CD8-positive, alpha-beta memory T cell (primary cell): ENCODE measurements at regions not wholly inside any gene's neighbourhood (a gene's known extent, or its start where the extent isn't known, plus 50 kb on each side); places are given as distances from the start of the nearest gene placed in this dataset.

Source experiments
- CTCF ChIA-PET: fragments of 350-600 bp; sonication (Branson Sonifier 250); formaldehyde crosslinking; loops from one replicate; lab custom pipeline; 2021; ENCODE audit warnings: antibody characterized with exemption; lab: Charles Lee
- POLR2A ChIA-PET: fragments of 350-600 bp; sonication (Branson Sonifier 250); formaldehyde crosslinking; loops from one replicate; lab custom pipeline; 2021; ENCODE audit warnings: antibody characterized with exemption; lab: Charles Lee
- DNase-seq, 5 donors: peaks; one replicate each; pipeline versions ENCODE4 v3.0.0 to v3.0.0-alpha.2; 2020 to 2022; ENCODE audit warnings: mixed read lengths in 1 of 5
- H3K27ac ChIP-seq: one replicate; pipeline ENCODE4 v1.7.0; 2013; ENCODE audit warnings: low read depth, mild to moderate bottlenecking, low read length, moderate library complexity
- H3K27me3 ChIP-seq: 2 replicates; pipeline ENCODE4 v1.7.0; 2013; ENCODE audit warnings: low read length, mild to moderate bottlenecking; ENCODE audit not compliant: insufficient read depth, poor library complexity, severe bottlenecking
- H3K36me3 ChIP-seq: 2 replicates; pipeline ENCODE4 v1.7.0; 2013; ENCODE audit warnings: mild to moderate bottlenecking, low read length, moderate library complexity; ENCODE audit not compliant: insufficient read depth
- H3K4me1 ChIP-seq: 2 replicates; pipeline ENCODE4 v1.7.0; 2013; ENCODE audit warnings: mild to moderate bottlenecking, low read length, moderate library complexity; ENCODE audit not compliant: insufficient read depth
- H3K4me3 ChIP-seq: 2 replicates; pipeline ENCODE4 v1.7.0; 2013; ENCODE audit warnings: mild to moderate bottlenecking, low read length
- H3K9me3 ChIP-seq: 2 replicates; pipeline ENCODE4 v1.7.0; 2013; ENCODE audit warnings: mild to moderate bottlenecking, low read length
- H3K27ac Mint-ChIP-seq, 8 donors: one replicate each; pipeline ENCODE4 v1.8.0; 2020 to 2021; ENCODE audit warnings: mixed read lengths in 8 of 8, mild to moderate bottlenecking in 6 of 8, inconsistent platforms in 3 of 8, moderate library complexity in 3 of 8
- H3K27me3 Mint-ChIP-seq, 2 donors: one replicate each; pipeline ENCODE4 v1.8.0; 2020 to 2021; ENCODE audit warnings: mixed read lengths in 2 of 2, mild to moderate bottlenecking in 1 of 2, moderate library complexity in 1 of 2
- H3K36me3 Mint-ChIP-seq, 3 donors: one replicate each; pipeline ENCODE4 v1.8.0; 2020 to 2021; ENCODE audit warnings: mixed read lengths in 3 of 3, inconsistent platforms in 1 of 3, mild to moderate bottlenecking in 1 of 3
- H3K4me1 Mint-ChIP-seq, 3 donors: one replicate each; pipeline ENCODE4 v1.8.0; 2020 to 2021; ENCODE audit warnings: mixed read lengths in 3 of 3, inconsistent platforms in 1 of 3, mild to moderate bottlenecking in 1 of 3
- H3K4me3 Mint-ChIP-seq, 7 donors: one replicate each; pipeline ENCODE4 v1.8.0; 2020 to 2021; ENCODE audit warnings: mixed read lengths in 7 of 7, mild to moderate bottlenecking in 6 of 7, moderate library complexity in 4 of 7, inconsistent platforms in 2 of 7
- H3K9me3 Mint-ChIP-seq, 5 donors: one replicate each; pipeline ENCODE4 v1.8.0; 2020 to 2022; ENCODE audit warnings: mixed read lengths in 5 of 5, mild to moderate bottlenecking in 3 of 5, moderate library complexity in 2 of 5, inconsistent platforms in 1 of 5

DNA sequence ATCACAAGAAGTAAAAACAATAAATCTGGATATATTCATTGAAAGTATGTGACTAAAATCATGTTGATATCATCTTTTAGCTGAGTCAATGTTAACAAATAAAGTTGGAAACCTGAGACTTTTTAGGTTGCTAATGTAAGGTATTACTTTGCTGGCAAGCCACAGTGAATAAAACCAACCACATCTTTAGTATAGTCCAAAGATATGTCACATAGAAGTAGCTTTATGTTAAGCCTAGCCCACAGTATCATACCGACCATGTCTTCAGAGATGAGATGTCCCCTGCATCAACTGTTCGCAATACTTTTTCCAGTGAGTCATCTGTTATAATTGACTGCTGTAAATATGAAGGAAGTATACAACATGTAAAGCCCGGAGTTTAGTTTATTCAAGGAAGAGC lies 107.6 kb upstream of the MCHR2 start:
- Mint-ChIP-seq H3K36me3 (no peaks in the 10 kb centered on the region), H3K27me3 (peaks cover 2 to 27% of the 10 kb centered on the region in 2 donors), H3K4me1 (no peaks in the 10 kb centered on the region), H3K27ac (no peak overlapping the region), H3K4me3 (no peak overlapping the region), H3K9me3 (peaks cover 0 to 3% (median 0%) of the 10 kb centered on the region in 5 donors)
- ChIA-PET CTCF (interaction anchor here (0.6 to 1.0 kb wide), 2 partner anchors 10 to 35 kb away, joined by 3 to 4 read pairs; no protein-coding TSS in a partner anchor), POLR2A (no interaction called here)
- Histone ChIP-seq H3K4me3 (no peak overlapping the region), H3K27me3 (no peaks in the 10 kb centered on the region), H3K27ac (no peak overlapping the region), H3K4me1 (no peaks in the 10 kb centered on the region), H3K36me3 (no peaks in the 10 kb centered on the region), H3K9me3 (no peaks in the 10 kb centered on the region)
- DNase-seq, result no peak

DNA sequence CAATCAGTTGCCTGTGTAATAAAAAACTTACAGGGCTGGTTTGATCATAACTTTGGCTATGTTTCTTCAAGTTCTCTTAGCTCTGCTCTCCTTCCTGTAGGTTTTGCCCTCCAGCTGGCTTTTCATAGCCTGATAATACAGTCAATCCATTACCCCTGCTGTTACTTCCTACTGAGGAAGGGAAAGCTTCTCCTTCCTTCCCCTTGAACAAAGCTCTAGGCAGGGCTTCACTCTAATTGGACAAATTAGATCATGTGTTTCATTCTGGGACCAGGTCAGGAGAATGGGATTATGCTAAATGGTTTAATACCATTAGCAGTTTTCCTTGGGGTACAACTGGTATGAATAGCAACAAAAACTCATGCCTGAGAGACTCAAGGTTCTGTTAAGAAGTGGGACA lies 106.8 kb upstream of the MCHR2 start:
- no peaks in the 10 kb centered on the region for H3K9me3 ChIP-seq
- no peak for DNase-seq
- no peaks in the 10 kb centered on the region for H3K4me1 ChIP-seq
- Mint-ChIP-seq H3K36me3 (no peaks in the 10 kb centered on the region), H3K4me3 (no peak overlapping the region), H3K27me3 (peaks cover 2 to 23% of the 10 kb centered on the region in 2 donors), H3K9me3 (no peaks in the 10 kb centered on the region), H3K4me1 (no peaks in the 10 kb centered on the region), H3K27ac (no peak overlapping the region)
- POLR2A ChIA-PET, result no interaction called here
- H3K27ac ChIP-seq, result no peak overlapping the region
- no peaks in the 10 kb centered on the region for H3K27me3 ChIP-seq
- H3K36me3 ChIP-seq, result no peaks in the 10 kb centered on the region
- CTCF ChIA-PET, result interaction anchor here (0.7 kb wide), 1 partner anchor 233 kb away, joined by 3 read pairs; no protein-coding TSS in a partner anchor
- no peak overlapping the region for H3K4me3 ChIP-seq

DNA sequence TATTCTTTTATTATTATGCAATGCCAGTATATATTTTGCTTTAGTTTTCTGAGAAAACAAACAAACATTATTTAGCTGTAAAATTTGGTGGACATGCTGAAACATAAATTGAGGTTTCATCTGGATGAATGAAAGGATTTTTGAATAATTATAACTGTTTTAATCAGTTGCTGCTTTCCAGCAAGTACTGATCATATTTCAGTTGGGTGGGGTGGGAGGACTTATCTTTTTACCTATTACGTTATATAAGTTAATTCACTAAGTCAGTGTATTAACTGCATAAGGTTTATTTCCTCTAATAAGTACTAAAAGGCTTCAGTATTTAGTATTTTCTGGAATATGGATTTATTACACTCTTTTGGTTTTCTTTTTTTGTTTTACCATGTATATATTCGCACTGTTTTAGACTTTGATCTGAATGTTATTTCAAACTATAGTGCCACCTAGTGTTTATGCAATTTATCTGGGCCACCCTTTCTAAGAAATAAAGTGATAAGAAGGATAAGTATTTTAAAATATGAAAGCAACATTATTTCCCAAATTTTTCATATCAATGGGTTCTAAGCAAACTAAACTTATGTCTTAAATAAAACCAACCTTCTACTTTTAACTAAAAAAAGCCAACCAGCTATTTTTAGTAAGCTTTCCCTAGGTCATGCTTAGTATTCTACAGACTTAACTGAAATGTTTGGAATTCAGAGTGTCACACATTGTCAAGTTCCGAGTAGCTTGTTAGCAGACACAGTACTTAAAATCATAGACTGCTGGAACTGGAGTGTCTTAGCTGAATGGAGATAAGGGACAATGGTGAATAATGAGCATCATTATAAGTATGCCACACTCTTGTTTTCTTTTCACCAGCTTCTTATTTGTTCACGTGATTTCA lies 105.4 kb upstream of the MCHR2 start:
- H3K36me3 ChIP-seq, result no peaks in the 10 kb centered on the region
- no peaks in the 10 kb centered on the region for H3K27me3 ChIP-seq
- H3K27ac ChIP-seq, result no peak overlapping the region
- Mint-ChIP-seq H3K27ac (no peak overlapping the region), H3K27me3 (peaks cover 2 to 19% of the 10 kb centered on the region in 2 donors), H3K4me1 (no peaks in the 10 kb centered on the region), H3K4me3 (no peak overlapping the region), H3K36me3 (no peaks in the 10 kb centered on the region), H3K9me3 (no peaks in the 10 kb centered on the region)
- POLR2A ChIA-PET, result no interaction called here
- H3K9me3 ChIP-seq, result no peaks in the 10 kb centered on the region
- no peaks in the 10 kb centered on the region for H3K4me1 ChIP-seq
- no peak for DNase-seq
- no peak overlapping the region for H3K4me3 ChIP-seq
- CTCF ChIA-PET, result interaction anchor here (0.6 to 1.4 kb wide), 3 partner anchors 11 to 379 kb away, joined by 3 to 5 read pairs (median 3); no protein-coding TSS in a partner anchor

DNA sequence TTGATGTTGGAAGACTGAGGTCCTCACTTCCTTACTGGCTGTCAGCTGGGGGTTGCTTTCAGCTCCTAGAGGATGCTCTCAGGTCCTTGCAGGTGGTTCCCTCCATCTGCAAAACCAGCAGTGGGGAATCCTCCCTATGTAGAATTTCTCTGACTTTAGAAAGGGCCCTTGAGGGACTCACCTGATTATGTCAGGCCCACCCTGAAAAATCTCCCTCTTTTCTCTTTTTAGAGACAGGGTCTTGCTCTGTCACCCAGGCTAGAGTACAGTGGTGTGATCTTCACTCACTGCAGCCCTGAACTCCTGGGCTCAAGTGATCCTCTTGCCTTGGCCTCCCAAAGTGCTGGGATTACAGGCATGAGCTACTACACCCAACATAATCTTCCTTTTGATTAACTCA lies 102.9 kb upstream of the MCHR2 start:
- POLR2A ChIA-PET, result no interaction called here
- peaks cover 2 to 19% of the 10 kb centered on the region in 2 donors for H3K27me3 Mint-ChIP-seq
- Histone ChIP-seq H3K36me3 (no peaks in the 10 kb centered on the region), H3K27ac (no peak overlapping the region), H3K4me1 (no peaks in the 10 kb centered on the region), H3K9me3 (no peaks in the 10 kb centered on the region), H3K4me3 (no peak overlapping the region), H3K27me3 (no peaks in the 10 kb centered on the region)
- peaks cover 0 to 2% (median 0%) of the 10 kb centered on the region in 5 donors for H3K9me3 Mint-ChIP-seq
- H3K27ac Mint-ChIP-seq, result no peak overlapping the region
- CTCF ChIA-PET, result interaction anchor here (1.0 kb wide), 1 partner anchor 10 kb away, joined by 3 read pairs; no protein-coding TSS in a partner anchor
- no peaks in the 10 kb centered on the region for H3K36me3 Mint-ChIP-seq
- H3K4me3 Mint-ChIP-seq, result no peak overlapping the region
- H3K4me1 Mint-ChIP-seq, result no peaks in the 10 kb centered on the region
- DNase-seq, result no peak

DNA sequence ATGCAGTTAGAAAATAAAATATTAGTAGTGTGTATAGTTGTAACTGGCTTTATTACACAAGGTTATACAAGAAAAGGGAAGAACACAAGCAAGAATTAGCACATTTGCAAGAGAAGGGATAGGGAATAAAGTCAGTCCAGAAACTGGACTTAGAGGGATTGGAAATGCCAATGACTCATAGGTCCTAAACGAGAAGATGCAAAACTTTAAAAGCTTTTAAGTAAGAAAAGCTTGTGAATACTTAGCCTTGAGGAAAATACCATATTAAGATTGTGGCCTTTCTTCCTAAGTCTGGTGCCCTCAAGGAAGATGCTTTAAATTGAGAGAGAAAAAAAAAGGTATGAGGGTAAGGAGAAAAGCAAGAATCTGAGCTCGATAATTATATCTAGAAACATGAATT lies 102.3 kb upstream of the MCHR2 start:
- no peaks in the 10 kb centered on the region for H3K27me3 ChIP-seq
- no peaks in the 10 kb centered on the region for H3K4me1 Mint-ChIP-seq
- no peak overlapping the region for H3K27ac Mint-ChIP-seq
- POLR2A ChIA-PET, result no interaction called here
- CTCF ChIA-PET, result interaction anchor here (1.0 kb wide), 1 partner anchor 11 kb away, joined by 3 read pairs; no protein-coding TSS in a partner anchor
- H3K4me1 ChIP-seq, result no peaks in the 10 kb centered on the region
- DNase-seq, result no peak
- no peaks in the 10 kb centered on the region for H3K36me3 Mint-ChIP-seq
- no peak overlapping the region for H3K27ac ChIP-seq
- H3K27me3 Mint-ChIP-seq, result peaks cover 2 to 19% of the 10 kb centered on the region in 2 donors
- peaks cover 0 to 2% (median 0%) of the 10 kb centered on the region in 5 donors for H3K9me3 Mint-ChIP-seq
- no peaks in the 10 kb centered on the region for H3K36me3 ChIP-seq
- H3K4me3 Mint-ChIP-seq, result no peak overlapping the region
- H3K9me3 ChIP-seq, result no peaks in the 10 kb centered on the region
- H3K4me3 ChIP-seq, result no peak overlapping the region

DNA sequence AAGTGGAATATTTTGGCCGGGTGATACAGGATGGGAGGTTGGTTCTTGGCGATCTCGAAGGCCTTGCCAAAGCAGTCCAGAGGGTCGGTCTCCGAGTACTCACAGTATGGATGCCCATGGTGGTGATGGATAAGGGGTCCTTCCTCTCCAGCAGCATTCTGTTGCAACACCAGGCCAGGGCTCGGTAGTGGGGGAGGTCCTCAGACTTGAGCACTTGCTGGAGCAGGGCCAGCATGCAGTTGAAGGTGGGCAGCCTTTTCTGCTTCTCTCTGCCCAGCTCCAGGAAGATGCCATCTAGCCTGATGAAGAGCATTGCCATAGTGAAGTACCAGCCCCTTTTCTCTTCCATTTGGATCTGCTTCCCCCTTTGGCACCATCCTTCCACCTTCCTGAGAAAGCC lies 99.4 kb upstream of the MCHR2 start:
- no peak overlapping the region for H3K4me3 Mint-ChIP-seq
- no peaks in the 10 kb centered on the region for H3K4me1 Mint-ChIP-seq
- POLR2A ChIA-PET, result no interaction called here
- H3K4me3 ChIP-seq, result no peak overlapping the region
- H3K9me3 ChIP-seq, result no peaks in the 10 kb centered on the region
- H3K27me3 ChIP-seq, result no peaks in the 10 kb centered on the region
- no peak overlapping the region for H3K27ac ChIP-seq
- H3K27me3 Mint-ChIP-seq, result peaks cover 2 to 12% of the 10 kb centered on the region in 2 donors
- CTCF ChIA-PET, result no interaction called here
- peaks cover 0 to 2% (median 0%) of the 10 kb centered on the region in 5 donors for H3K9me3 Mint-ChIP-seq
- no peaks in the 10 kb centered on the region for H3K36me3 ChIP-seq
- no peaks in the 10 kb centered on the region for H3K36me3 Mint-ChIP-seq
- no peaks in the 10 kb centered on the region for H3K4me1 ChIP-seq
- H3K27ac Mint-ChIP-seq, result no peak overlapping the region
- no peak for DNase-seq

DNA sequence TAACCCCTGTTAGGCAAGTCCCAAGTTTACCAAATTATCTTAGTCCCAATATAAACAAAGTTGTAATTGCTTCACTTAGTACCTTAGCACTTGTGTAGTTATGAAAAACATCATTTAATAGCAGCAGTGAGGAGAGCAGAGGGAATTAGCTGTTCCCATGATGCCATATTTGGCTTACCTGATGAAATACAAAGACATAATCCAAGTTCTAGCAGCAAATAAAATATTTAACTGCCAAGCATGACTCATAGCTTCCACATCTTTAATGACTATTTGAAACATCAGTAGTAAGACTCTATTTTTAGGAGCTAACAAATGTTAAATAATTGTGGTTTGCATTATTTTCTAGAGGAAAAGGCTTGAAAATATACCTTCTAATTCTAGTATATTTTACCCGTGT lies 94.0 kb upstream of the MCHR2 start:
- peaks cover 0 to 2% (median 0%) of the 10 kb centered on the region in 5 donors for H3K9me3 Mint-ChIP-seq
- H3K36me3 Mint-ChIP-seq, result no peaks in the 10 kb centered on the region
- Histone ChIP-seq H3K27ac (no peak overlapping the region), H3K27me3 (no peaks in the 10 kb centered on the region), H3K36me3 (no peaks in the 10 kb centered on the region), H3K4me1 (no peaks in the 10 kb centered on the region), H3K9me3 (no peaks in the 10 kb centered on the region), H3K4me3 (no peak overlapping the region)
- POLR2A ChIA-PET, result no interaction called here
- H3K4me3 Mint-ChIP-seq, result no peak overlapping the region
- H3K27ac Mint-ChIP-seq, result peak overlapping the region in 1 of 8 donors; percentile 14
- no peaks in the 10 kb centered on the region for H3K4me1 Mint-ChIP-seq
- DNase-seq, result no peak
- CTCF ChIA-PET, result no interaction called here
- peaks cover 2 to 9% of the 10 kb centered on the region in 2 donors for H3K27me3 Mint-ChIP-seq

DNA sequence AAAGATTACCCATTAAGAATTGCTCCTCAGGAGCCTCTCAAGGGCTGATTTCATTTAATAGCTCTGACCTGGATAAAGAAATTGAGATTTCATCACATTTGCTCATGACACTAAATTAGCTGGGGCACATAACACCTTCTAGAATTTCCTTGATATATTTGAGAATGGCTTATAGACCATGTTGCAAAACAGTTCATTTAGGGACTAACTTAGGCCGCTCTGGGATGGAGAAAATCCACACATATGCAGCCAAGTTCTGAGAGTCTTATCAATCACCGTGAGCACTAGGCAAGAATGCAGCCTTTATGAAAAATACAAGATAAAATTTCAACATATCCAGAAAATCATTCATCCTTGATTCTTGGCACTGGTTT lies 91.0 kb upstream of the MCHR2 start:
- no peak overlapping the region for H3K27ac ChIP-seq
- no peak for DNase-seq
- POLR2A ChIA-PET, result no interaction called here
- H3K9me3 Mint-ChIP-seq, result peaks cover 0 to 2% (median 0%) of the 10 kb centered on the region in 5 donors
- peaks cover 2 to 5% of the 10 kb centered on the region in 2 donors for H3K27me3 Mint-ChIP-seq
- no peaks in the 10 kb centered on the region for H3K27me3 ChIP-seq
- H3K9me3 ChIP-seq, result no peaks in the 10 kb centered on the region
- H3K36me3 ChIP-seq, result no peaks in the 10 kb centered on the region
- no peak overlapping the region for H3K4me3 Mint-ChIP-seq
- H3K4me1 Mint-ChIP-seq, result no peaks in the 10 kb centered on the region
- no peak overlapping the region for H3K4me3 ChIP-seq
- H3K36me3 Mint-ChIP-seq, result no peaks in the 10 kb centered on the region
- H3K27ac Mint-ChIP-seq, result no peak overlapping the region
- CTCF ChIA-PET, result no interaction called here
- no peaks in the 10 kb centered on the region for H3K4me1 ChIP-seq
